Neural cell (in vitro differentiated cells): ENCODE measurements at regions not wholly inside any gene's neighbourhood (a gene's known extent, or its start where the extent isn't known, plus 50 kb on each side); places are given as distances from the start of the nearest gene placed in this dataset.

Experiments used
- H2AFZ ChIP-seq: fragments of 200-600, 300-800 bp; sonication (generic), shearing (Covaris generic); 2 replicates; pipeline ENCODE4 v1.6.0; 2014; ENCODE audit warnings: low read depth, mild to moderate bottlenecking, antibody characterized with exemption, low read length, moderate library complexity
- H3F3A ChIP-seq: fragments of 200-600 bp; shearing (Covaris generic); 2 replicates; pipeline ENCODE4 v1.6.1; 2016; ENCODE audit warnings: mild to moderate bottlenecking, moderate library complexity, mixed read lengths, antibody characterized with exemption, low read length; ENCODE audit not compliant: insufficient read depth, poor library complexity, severe bottlenecking
- H3K27ac ChIP-seq: fragments of 200-600, 300-800 bp; sonication (generic), shearing (Covaris generic); 2 replicates; pipeline ENCODE4 v1.5.1; 2014; ENCODE audit warnings: mild to moderate bottlenecking, low read length, moderate library complexity
- H3K27me3 ChIP-seq: fragments of 300-800, 200-600 bp; sonication (generic), shearing (Covaris generic); 2 replicates; pipeline ENCODE4 v1.6.0; 2014; ENCODE audit warnings: mild to moderate bottlenecking, low read depth, low read length, moderate library complexity; ENCODE audit not compliant: insufficient read depth
- H3K36me3 ChIP-seq: fragments of 300-800, 200-600 bp; sonication (generic), shearing (Covaris generic); 2 replicates; pipeline ENCODE4 v1.5.1; 2014; ENCODE audit warnings: mild to moderate bottlenecking, antibody characterized with exemption, low read length, moderate library complexity; ENCODE audit not compliant: insufficient read depth
- H3K4me2 ChIP-seq: fragments of 300-800, 200-600 bp; sonication (generic), shearing (Covaris generic); 2 replicates; pipeline ENCODE4 v1.6.0; 2014; ENCODE audit warnings: mild to moderate bottlenecking, low read length
- H3K4me3 ChIP-seq: fragments of 300-800, 200-600 bp; sonication (generic), shearing (Covaris generic); 2 replicates; pipeline ENCODE4 v1.5.1; 2014; ENCODE audit warnings: mild to moderate bottlenecking, low read length, moderate library complexity
- H3K79me2 ChIP-seq: fragments of 200-600 bp; shearing (Covaris generic); replicated peaks from 2 replicates; pipeline ENCODE4 v1.6.0; 2014; ENCODE audit warnings: mild to moderate bottlenecking, low read length, moderate library complexity; ENCODE audit not compliant: insufficient read depth
- H3K9ac ChIP-seq: fragments of 300-800, 200-600 bp; sonication (generic), shearing (Covaris generic); 2 replicates; pipeline ENCODE4 v1.6.1; 2016; ENCODE audit warnings: mild to moderate bottlenecking, low read length, mixed read lengths
- H3K9me2 ChIP-seq: fragments of 200-600 bp; shearing (Covaris generic); 2 replicates; pipeline ENCODE4 v1.6.1; 2016; ENCODE audit warnings: mild to moderate bottlenecking, low read length, mixed read lengths; ENCODE audit not compliant: insufficient read depth
- H3K9me3 ChIP-seq: fragments of 200-600, 300-800 bp; sonication (generic), shearing (Covaris generic); 2 replicates; pipeline ENCODE4 v1.6.1; 2016; ENCODE audit warnings: mild to moderate bottlenecking, mixed run types, low read length, moderate library complexity, mixed read lengths
- H4K20me1 ChIP-seq: fragments of 200-600 bp; shearing (Covaris generic); 2 replicates; pipeline ENCODE4 v1.6.1; 2016; ENCODE audit warnings: mild to moderate bottlenecking, mixed run types; ENCODE audit not compliant: insufficient read depth
- CTCF ChIP-seq: fragments of 450-650 bp; IDR thresholded peaks from 2 replicates; pipeline ENCODE4 v1.5.1; 2014; ENCODE audit warnings: antibody characterized with exemption, mild to moderate bottlenecking, moderate library complexity; ENCODE audit not compliant: poor library complexity, severe bottlenecking
- EP300 ChIP-seq: fragments of 450-650 bp; conservative IDR thresholded peaks from 2 replicates; pipeline ENCODE4 v1.6.1; 2014; ENCODE audit warnings: antibody characterized with exemption, mild to moderate bottlenecking, moderate library complexity; ENCODE audit not compliant: poor library complexity, severe bottlenecking
- EZH2 ChIP-seq: fragments of 200-600, 300-800 bp; shearing (Covaris generic), sonication (generic); IDR thresholded peaks from 2 replicates; pipeline ENCODE4 v1.6.1; 2014; ENCODE audit warnings: antibody characterized with exemption, low read length, borderline replicate concordance, mild to moderate bottlenecking; ENCODE audit not compliant: insufficient read depth, poor library complexity, severe bottlenecking
- MXI1 ChIP-seq: fragments of 450-650 bp; conservative IDR thresholded peaks from 2 replicates; pipeline ENCODE4 v1.6.1; 2014; ENCODE audit warnings: antibody characterized with exemption, mild to moderate bottlenecking; ENCODE audit not compliant: poor library complexity, severe bottlenecking
- POLR2AphosphoS5 ChIP-seq: IDR thresholded peaks from 2 replicates; pipeline ENCODE4 v1.6.1; 2012
- RAD21 ChIP-seq: fragments of 450-650 bp; conservative IDR thresholded peaks from 2 replicates; pipeline ENCODE4 v1.6.1; 2014; ENCODE audit warnings: antibody characterized with exemption, mild to moderate bottlenecking, moderate library complexity
- SMC3 ChIP-seq: fragments of 450-650 bp; conservative IDR thresholded peaks from 2 replicates; pipeline ENCODE4 v1.6.1; 2014; ENCODE audit warnings: antibody characterized with exemption, mild to moderate bottlenecking, moderate library complexity; ENCODE audit not compliant: poor library complexity
- TAF1 ChIP-seq: IDR thresholded peaks from 2 replicates; pipeline ENCODE4 v1.6.1; 2012; ENCODE audit warnings: low read depth
- TF ChIP-seq, protein P1 (sequence below): IDR thresholded peaks from 2 replicates; pipeline ENCODE4 v1.6.1; 2012; ENCODE audit warnings: borderline replicate concordance

DNA sequence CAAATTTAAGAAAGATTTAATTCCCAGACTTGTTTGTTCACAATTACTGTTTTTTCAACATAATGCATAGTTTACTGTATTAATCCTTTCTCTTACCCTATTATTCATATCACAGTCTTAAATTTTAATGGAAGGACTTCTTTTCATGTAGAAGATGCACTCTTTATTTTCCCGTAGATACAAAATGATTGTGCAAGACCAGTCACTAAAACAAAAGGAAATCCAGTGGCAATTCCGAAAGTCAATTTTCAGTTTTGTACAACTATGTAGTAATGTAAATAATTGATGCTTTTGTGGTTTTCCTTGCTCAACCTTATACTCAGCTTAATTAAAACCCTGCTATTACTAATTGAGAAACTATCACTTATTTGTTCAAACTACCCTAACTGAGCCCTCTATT lies 361.5 kb upstream of the PTCHD4 start:
- H3K27ac ChIP-seq = no peak overlapping the region
- TF ChIP-seq RAD21 (no peak), SMC3 (no peak), POLR2AphosphoS5 (no peak), TAF1 (no peak), EZH2 (no peak)
- no peaks in the 10 kb centered on the region for H3K27me3 ChIP-seq
- H3F3A ChIP-seq = no peaks in the 10 kb centered on the region
- H3K9ac ChIP-seq = no peak overlapping the region
- no peaks in the 10 kb centered on the region for H3K9me2 ChIP-seq
- no peak overlapping the region for H3K4me3 ChIP-seq
- H3K4me2 ChIP-seq = no peak overlapping the region
- no peaks in the 10 kb centered on the region for H4K20me1 ChIP-seq
- H3K79me2 ChIP-seq = no peaks in the 10 kb centered on the region
- H3K36me3 ChIP-seq = no peaks in the 10 kb centered on the region
- no peaks in the 10 kb centered on the region for H3K9me3 ChIP-seq
- H2AFZ ChIP-seq = no peak overlapping the region

DNA sequence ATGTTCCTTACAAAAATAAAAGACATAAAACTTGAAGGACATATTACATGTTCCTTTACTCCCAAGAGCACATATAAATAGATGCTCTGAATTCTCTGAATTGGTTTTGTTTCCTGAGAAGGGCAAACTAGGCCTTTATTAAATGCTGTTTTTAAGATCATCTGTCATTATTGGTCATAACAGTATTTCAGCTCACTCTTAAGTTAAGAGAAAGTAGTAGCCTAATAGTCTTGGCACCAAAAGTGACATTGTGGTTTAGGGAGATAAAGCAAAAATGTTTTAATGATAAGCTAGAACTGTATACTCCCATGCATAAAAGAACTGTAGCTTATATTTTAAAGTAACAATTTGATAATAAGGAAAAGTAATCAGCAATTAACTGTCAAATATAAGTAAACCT lies 361.1 kb upstream of the PTCHD4 start:
- H3K36me3 ChIP-seq = no peaks in the 10 kb centered on the region
- no peak overlapping the region for H2AFZ ChIP-seq
- no peaks in the 10 kb centered on the region for H3F3A ChIP-seq
- H3K9me2 ChIP-seq = no peaks in the 10 kb centered on the region
- no peak overlapping the region for H3K9ac ChIP-seq
- H3K4me2 ChIP-seq = no peak overlapping the region
- H3K27me3 ChIP-seq = no peaks in the 10 kb centered on the region
- H3K4me3 ChIP-seq = no peak overlapping the region
- H3K9me3 ChIP-seq = no peaks in the 10 kb centered on the region
- H4K20me1 ChIP-seq = no peaks in the 10 kb centered on the region
- no peaks in the 10 kb centered on the region for H3K79me2 ChIP-seq
- no peak overlapping the region for H3K27ac ChIP-seq
- TF ChIP-seq MXI1 (no peak), EP300 (no peak), SMC3 (no peak), CTCF (no peak)
- TF ChIP-seq, protein P1, sequence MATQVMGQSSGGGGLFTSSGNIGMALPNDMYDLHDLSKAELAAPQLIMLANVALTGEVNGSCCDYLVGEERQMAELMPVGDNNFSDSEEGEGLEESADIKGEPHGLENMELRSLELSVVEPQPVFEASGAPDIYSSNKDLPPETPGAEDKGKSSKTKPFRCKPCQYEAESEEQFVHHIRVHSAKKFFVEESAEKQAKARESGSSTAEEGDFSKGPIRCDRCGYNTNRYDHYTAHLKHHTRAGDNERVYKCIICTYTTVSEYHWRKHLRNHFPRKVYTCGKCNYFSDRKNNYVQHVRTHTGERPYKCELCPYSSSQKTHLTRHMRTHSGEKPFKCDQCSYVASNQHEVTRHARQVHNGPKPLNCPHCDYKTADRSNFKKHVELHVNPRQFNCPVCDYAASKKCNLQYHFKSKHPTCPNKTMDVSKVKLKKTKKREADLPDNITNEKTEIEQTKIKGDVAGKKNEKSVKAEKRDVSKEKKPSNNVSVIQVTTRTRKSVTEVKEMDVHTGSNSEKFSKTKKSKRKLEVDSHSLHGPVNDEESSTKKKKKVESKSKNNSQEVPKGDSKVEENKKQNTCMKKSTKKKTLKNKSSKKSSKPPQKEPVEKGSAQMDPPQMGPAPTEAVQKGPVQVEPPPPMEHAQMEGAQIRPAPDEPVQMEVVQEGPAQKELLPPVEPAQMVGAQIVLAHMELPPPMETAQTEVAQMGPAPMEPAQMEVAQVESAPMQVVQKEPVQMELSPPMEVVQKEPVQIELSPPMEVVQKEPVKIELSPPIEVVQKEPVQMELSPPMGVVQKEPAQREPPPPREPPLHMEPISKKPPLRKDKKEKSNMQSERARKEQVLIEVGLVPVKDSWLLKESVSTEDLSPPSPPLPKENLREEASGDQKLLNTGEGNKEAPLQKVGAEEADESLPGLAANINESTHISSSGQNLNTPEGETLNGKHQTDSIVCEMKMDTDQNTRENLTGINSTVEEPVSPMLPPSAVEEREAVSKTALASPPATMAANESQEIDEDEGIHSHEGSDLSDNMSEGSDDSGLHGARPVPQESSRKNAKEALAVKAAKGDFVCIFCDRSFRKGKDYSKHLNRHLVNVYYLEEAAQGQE = no peak

DNA sequence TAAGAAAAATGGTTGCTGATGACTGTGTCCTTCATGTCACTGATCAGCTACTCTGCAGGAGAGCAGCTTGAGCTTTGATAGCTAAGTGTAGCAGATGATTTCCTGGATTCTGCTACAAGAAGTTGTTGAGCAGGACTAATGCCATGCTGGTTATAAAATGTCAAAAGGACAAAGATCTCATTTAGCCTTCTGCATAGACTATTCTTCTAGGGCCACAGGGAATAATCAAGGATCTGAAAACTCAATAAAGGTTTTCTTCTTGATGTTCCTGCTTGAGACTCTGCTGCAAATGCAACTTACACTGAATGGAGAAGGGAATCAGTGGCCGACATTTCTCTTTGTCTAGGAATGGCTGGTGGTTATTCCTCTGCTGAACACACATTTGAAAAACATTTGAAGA lies 360.3 kb upstream of the PTCHD4 start:
- Histone ChIP-seq H3K4me2 (no peak overlapping the region), H3K4me3 (no peak overlapping the region), H3K79me2 (no peaks in the 10 kb centered on the region), H3K27ac (no peak overlapping the region), H2AFZ (no peak overlapping the region), H4K20me1 (no peaks in the 10 kb centered on the region), H3K27me3 (no peaks in the 10 kb centered on the region), H3K36me3 (no peaks in the 10 kb centered on the region), H3K9ac (no peak overlapping the region), H3F3A (no peaks in the 10 kb centered on the region), H3K9me3 (no peaks in the 10 kb centered on the region), H3K9me2 (no peaks in the 10 kb centered on the region)
- TF ChIP-seq TAF1 = no peak
- TF ChIP-seq EZH2 = no peak
- no peak for TF ChIP-seq CTCF
- TF ChIP-seq RAD21 = no peak
- TF ChIP-seq POLR2AphosphoS5 = no peak
- no peak for TF ChIP-seq SMC3
- TF ChIP-seq, protein P1 = no peak
- TF ChIP-seq EP300 = no peak
- no peak for TF ChIP-seq MXI1
